GM12878 (cell line): ENCODE measurements at regions not wholly inside any gene's neighbourhood (a gene's known extent, or its start where the extent isn't known, plus 50 kb on each side); places are given as distances from the start of the nearest gene placed in this dataset.

Experiments
- ATAC-seq: fragments of 200-7000 bp; cut with Tn5 transposase; 3 replicates; pipeline ENCODE4 v1.9.1; 2020; ENCODE audit warnings: mild to moderate bottlenecking, moderate library complexity
- BruUV-seq: library from RNA; stranded (reverse); fragments of 400-500 nt; replicated peaks from 2 replicates; lab custom pipeline; 2021; lab: Mats Ljungman, UMichigan
- CTCF ChIA-PET: fragments of 300-600 bp; sonication (Branson Sonifier 250); formaldehyde crosslinking; extraction: SDS; loops from one replicate; lab custom pipeline; 2021; ENCODE audit warnings: inconsistent platforms; lab: Yijun Ruan, JAX
- POLR2A ChIA-PET: fragments of 350-600 bp; formaldehyde crosslinking; extraction: SDS; loops from one replicate; lab custom pipeline; 2021; ENCODE audit warnings: inconsistent platforms; lab: Charles Lee
- RAD21 ChIA-PET: fragments of 300-600 bp; sonication (Branson Sonifier 250); formaldehyde crosslinking; loops from one replicate; lab custom pipeline; 2023; ENCODE audit warnings: antibody characterized with exemption; ENCODE audit not compliant: unreplicated experiment; lab: Charles Lee
- SMC1A ChIA-PET: fragments of 300-600 bp; sonication (Branson Sonifier 250); formaldehyde crosslinking; loops from one replicate; lab custom pipeline; 2023; ENCODE audit not compliant: unreplicated experiment, uncharacterized antibody; lab: Charles Lee
- DNase-seq: peaks from one replicate; pipeline ENCODE4 v3.0.0-alpha.2; 2011; ENCODE audit warnings: low read depth, low spot score
- FAIRE-seq: peaks from 3 replicates; lab custom pipeline; 2011; peaks lifted over from hg19 to GRCh38; lab: Jason Lieb, UNC
- H2AFZ ChIP-seq: 2 replicates; pipeline ENCODE4 v1.6.0; 2011; ENCODE audit warnings: low read depth, low read length, control low read depth; ENCODE audit not compliant: control insufficient read depth
- H3K27ac ChIP-seq: 2 replicates; pipeline ENCODE4 v1.5.1; 2011; ENCODE audit warnings: control low read depth; ENCODE audit not compliant: control insufficient read depth, insufficient read depth
- H3K27me3 ChIP-seq, 2 experiments: replicated peaks in 1 of 2; 2 replicates each; pipeline versions ENCODE4 v1.6.0 to v1.6.1; 2011; ENCODE audit warnings: low read length in 1 of 2; ENCODE audit not compliant: control insufficient read depth in 2 of 2, insufficient read depth in 2 of 2
- H3K36me3 ChIP-seq, 2 experiments: 2 replicates each; pipeline ENCODE4 v1.5.1; 2011; ENCODE audit warnings: low read length in 1 of 2; ENCODE audit not compliant: control insufficient read depth in 2 of 2, insufficient read depth in 2 of 2
- H3K4me1 ChIP-seq: 2 replicates; pipeline ENCODE4 v1.6.1; 2011; ENCODE audit warnings: mild to moderate bottlenecking, low read length, moderate library complexity, mixed read lengths; ENCODE audit not compliant: control insufficient read depth, insufficient read depth
- H3K4me2 ChIP-seq: 2 replicates; pipeline ENCODE4 v1.6.0; 2011; ENCODE audit warnings: control low read depth; ENCODE audit not compliant: control insufficient read depth, insufficient read depth
- H3K4me3 ChIP-seq: fragments of 200-600 bp; sonication (generic); 2 replicates; pipeline ENCODE4 v1.5.1; 2016
- H3K79me2 ChIP-seq: 2 replicates; pipeline ENCODE4 v1.6.0; 2011; ENCODE audit warnings: low read length; ENCODE audit not compliant: control insufficient read depth, insufficient read depth
- H3K9ac ChIP-seq: 2 replicates; pipeline ENCODE4 v1.8.0; 2011; ENCODE audit warnings: low read length, control low read depth, mixed read lengths; ENCODE audit not compliant: control insufficient read depth, insufficient read depth
- H3K9me3 ChIP-seq: replicated peaks from 3 replicates; pipeline ENCODE4 v1.5.1; 2011; ENCODE audit warnings: mild to moderate bottlenecking, low read length; ENCODE audit not compliant: control insufficient read depth, insufficient read depth
- H4K20me1 ChIP-seq: 2 replicates; pipeline ENCODE4 v1.6.0; 2011; ENCODE audit not compliant: control insufficient read depth, insufficient read depth
- BRCA1 ChIP-seq: IDR thresholded peaks from 2 replicates; pipeline ENCODE4 v1.6.1; 2011; ENCODE audit warnings: low read depth, low read length, improper control_type of control experiment
- EGR1 ChIP-seq, 2 experiments: IDR thresholded peaks; 1 replicate in 1 of 2; 2 replicates in 1 of 2; pipeline ENCODE4 v1.6.1; 2011 to 2012; ENCODE audit warnings: low read depth in 2 of 2, low read length in 2 of 2, borderline replicate concordance in 1 of 2, mild to moderate bottlenecking in 1 of 2, moderate library complexity in 1 of 2
- POLR2A ChIP-seq: IDR thresholded peaks from 2 replicates; pipeline ENCODE4 v1.6.1; 2011; ENCODE audit warnings: low read depth, mild to moderate bottlenecking, low read length
- ZNF217 ChIP-seq: fragments of 450-650 bp; IDR thresholded peaks from 2 replicates; pipeline ENCODE4 v1.6.1; 2017; ENCODE audit warnings: antibody characterized with exemption, mild to moderate bottlenecking
- WGBS: methylation state at CpG from one replicate; pipeline ENCODE4 v1.1.6; 2016; ENCODE audit warnings: low lambda C conversion rate; ENCODE audit not compliant: insufficient replicate concordance, insufficient coverage; ENCODE audit errors: missing lambda C conversion rate; 5-methylcytosine and 5-hydroxymethylcytosine counted together
- in situ Hi-C: fragments of 300-500 bp; cut with MboI; formaldehyde crosslinking; loops from 9 replicates; pipeline ENCODE4 v1.14.3; 2018; ENCODE audit warnings: mixed read lengths
- intact Hi-C: fragments of 100-400 bp; cut with micrococcal nuclease; formaldehyde crosslinking; loops from one replicate; pipeline ENCODE4 v1.14.2; 2022; ENCODE audit not compliant: unreplicated experiment
- TF ChIP-seq, protein P1 (sequence below): fragments of 450-650 bp; IDR thresholded peaks from 2 replicates; pipeline ENCODE4 v1.6.1; 2018; ENCODE audit warnings: mild to moderate bottlenecking, low read depth, moderate library complexity; ENCODE audit not compliant: partially characterized antibody
- TF ChIP-seq, protein P2 (sequence below): IDR thresholded peaks from 2 replicates; pipeline ENCODE4 v1.6.1; 2012; ENCODE audit warnings: low read depth, low read length, improper control_type of control experiment
- TF ChIP-seq, protein P3 (sequence below): fragments of 450-650 bp; IDR thresholded peaks from 2 replicates; pipeline ENCODE4 v1.6.1; 2016; ENCODE audit warnings: mild to moderate bottlenecking

DNA sequence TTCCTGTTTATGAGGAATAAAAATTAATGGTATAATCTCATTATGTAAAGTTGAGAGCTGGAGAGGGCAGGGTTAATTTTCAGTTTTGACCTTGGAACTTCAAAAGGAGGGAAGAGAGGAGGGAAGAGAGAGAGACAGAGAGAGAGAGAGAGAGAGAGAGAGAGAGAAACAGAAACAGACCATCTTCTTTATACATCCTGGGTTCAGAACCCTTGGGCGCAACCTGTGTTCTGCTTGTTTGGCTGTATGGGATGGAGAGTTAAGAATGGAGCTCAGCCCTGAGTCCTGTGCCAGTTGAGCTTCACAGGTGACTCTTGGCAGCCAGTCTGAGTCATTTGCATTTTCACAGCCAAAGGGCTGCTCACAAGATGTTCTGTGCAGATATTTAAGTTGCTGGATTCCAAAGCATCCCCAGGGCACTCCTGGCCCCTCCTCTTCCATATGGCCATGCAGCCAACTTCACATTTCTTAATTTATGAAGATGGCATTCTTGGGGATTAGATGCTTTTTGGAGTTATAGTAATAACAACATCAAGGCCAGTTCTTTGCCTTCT, 143.5 kb downstream of the CARTPT start:
- CTCF ChIA-PET: interaction anchor here (1.0 kb wide), 1 partner anchor 21 kb away, joined by 4 read pairs; no protein-coding TSS in a partner anchor
- FAIRE-seq: no peak
- H3K36me3 ChIP-seq: no peaks in the 10 kb centered on the region
- no peaks in the 10 kb centered on the region for H3K4me1 ChIP-seq
- no peaks in the 10 kb centered on the region for H4K20me1 ChIP-seq
- H3K4me2 ChIP-seq: no peak overlapping the region
- H3K9ac ChIP-seq: no peak overlapping the region
- H2AFZ ChIP-seq: no peak overlapping the region
- POLR2A ChIA-PET: no interaction called here
- H3K27me3 ChIP-seq: no peaks in the 10 kb centered on the region; a peak in 1 of 4 replicates
- no peak for DNase-seq
- H3K4me3 ChIP-seq: no peak overlapping the region
- SMC1A ChIA-PET: interaction anchor here (0.7 kb wide), 1 partner anchor 440 kb away, joined by 3 read pairs; no protein-coding TSS in a partner anchor
- BruUV-seq: no TSS peak
- no peak for ATAC-seq
- RAD21 ChIA-PET: no interaction called here
- no peak overlapping the region for H3K27ac ChIP-seq
- TF ChIP-seq EGR1 (IDR thresholded peaks at IDR 0.05; ENCODE audit: borderline replicate concordance in 1 of 2, low read depth in 2 of 2, low read length in 2 of 2): no peak
- TF ChIP-seq POLR2A: no peak
- TF ChIP-seq, protein P1, sequence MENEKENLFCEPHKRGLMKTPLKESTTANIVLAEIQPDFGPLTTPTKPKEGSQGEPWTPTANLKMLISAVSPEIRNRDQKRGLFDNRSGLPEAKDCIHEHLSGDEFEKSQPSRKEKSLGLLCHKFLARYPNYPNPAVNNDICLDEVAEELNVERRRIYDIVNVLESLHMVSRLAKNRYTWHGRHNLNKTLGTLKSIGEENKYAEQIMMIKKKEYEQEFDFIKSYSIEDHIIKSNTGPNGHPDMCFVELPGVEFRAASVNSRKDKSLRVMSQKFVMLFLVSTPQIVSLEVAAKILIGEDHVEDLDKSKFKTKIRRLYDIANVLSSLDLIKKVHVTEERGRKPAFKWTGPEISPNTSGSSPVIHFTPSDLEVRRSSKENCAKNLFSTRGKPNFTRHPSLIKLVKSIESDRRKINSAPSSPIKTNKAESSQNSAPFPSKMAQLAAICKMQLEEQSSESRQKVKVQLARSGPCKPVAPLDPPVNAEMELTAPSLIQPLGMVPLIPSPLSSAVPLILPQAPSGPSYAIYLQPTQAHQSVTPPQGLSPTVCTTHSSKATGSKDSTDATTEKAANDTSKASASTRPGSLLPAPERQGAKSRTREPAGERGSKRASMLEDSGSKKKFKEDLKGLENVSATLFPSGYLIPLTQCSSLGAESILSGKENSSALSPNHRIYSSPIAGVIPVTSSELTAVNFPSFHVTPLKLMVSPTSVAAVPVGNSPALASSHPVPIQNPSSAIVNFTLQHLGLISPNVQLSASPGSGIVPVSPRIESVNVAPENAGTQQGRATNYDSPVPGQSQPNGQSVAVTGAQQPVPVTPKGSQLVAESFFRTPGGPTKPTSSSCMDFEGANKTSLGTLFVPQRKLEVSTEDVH: no peak
- TF ChIP-seq, protein P2, sequence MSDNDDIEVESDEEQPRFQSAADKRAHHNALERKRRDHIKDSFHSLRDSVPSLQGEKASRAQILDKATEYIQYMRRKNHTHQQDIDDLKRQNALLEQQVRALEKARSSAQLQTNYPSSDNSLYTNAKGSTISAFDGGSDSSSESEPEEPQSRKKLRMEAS: no peak
- TF ChIP-seq, protein P3, sequence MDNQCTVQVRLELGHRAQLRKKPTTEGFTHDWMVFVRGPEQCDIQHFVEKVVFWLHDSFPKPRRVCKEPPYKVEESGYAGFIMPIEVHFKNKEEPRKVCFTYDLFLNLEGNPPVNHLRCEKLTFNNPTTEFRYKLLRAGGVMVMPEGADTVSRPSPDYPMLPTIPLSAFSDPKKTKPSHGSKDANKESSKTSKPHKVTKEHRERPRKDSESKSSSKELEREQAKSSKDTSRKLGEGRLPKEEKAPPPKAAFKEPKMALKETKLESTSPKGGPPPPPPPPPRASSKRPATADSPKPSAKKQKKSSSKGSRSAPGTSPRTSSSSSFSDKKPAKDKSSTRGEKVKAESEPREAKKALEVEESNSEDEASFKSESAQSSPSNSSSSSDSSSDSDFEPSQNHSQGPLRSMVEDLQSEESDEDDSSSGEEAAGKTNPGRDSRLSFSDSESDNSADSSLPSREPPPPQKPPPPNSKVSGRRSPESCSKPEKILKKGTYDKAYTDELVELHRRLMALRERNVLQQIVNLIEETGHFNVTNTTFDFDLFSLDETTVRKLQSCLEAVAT: no peak
- TF ChIP-seq BRCA1: no peak
- no peak for TF ChIP-seq ZNF217
- WGBS: 0% methylated on average over 1 of the region's 1 CpG
- no peaks in the 10 kb centered on the region; the same call in 2 of the 3 replicates for H3K9me3 ChIP-seq
- in situ Hi-C loops (no loop called here), intact Hi-C loops (no loop called here)
- H3K79me2 ChIP-seq: no peaks in the 10 kb centered on the region
